ENCODE measurements at regions not wholly inside any gene's neighbourhood (a gene's known extent, or its start where the extent isn't known, plus 50 kb on each side); places are given as distances from the start of the nearest gene placed in this dataset.
A peak's percentile ranks its signal among the peaks of the same experiment; 100 is the strongest.

GRCh38 chr12:67028529-67028928 lies 240.6 kb upstream of the CAND1 start:
- H3K27me3 ChIP-seq (ENCODE audit: insufficient read depth, low read depth, low read length): no peaks in the 10 kb centered on the region
- H3K9me3 ChIP-seq (ENCODE audit: low read length): no peaks in the 10 kb centered on the region
- no peaks in the 10 kb centered on the region for H3K36me3 ChIP-seq (ENCODE audit: insufficient read depth, low read length)
- H3F3A ChIP-seq (ENCODE audit: insufficient read depth, low read length, poor library complexity, severe bottlenecking): no peaks in the 10 kb centered on the region
- H3K4me3 ChIP-seq (ENCODE audit: low read length): no peak overlapping the region
- H3K9ac ChIP-seq (ENCODE audit: low read length): no peak overlapping the region
- no peak overlapping the region for H3K4me2 ChIP-seq (ENCODE audit: low read length)
- no peaks in the 10 kb centered on the region for H3K9me2 ChIP-seq (ENCODE audit: insufficient read depth, low read length)
- H4K20me1 ChIP-seq (ENCODE audit: insufficient read depth): no peaks in the 10 kb centered on the region
- H3K27ac ChIP-seq (ENCODE audit: low read length): no peak overlapping the region
- no peak overlapping the region for H2AFZ ChIP-seq (ENCODE audit: low read depth, low read length)
- H3K79me2 ChIP-seq (replicated peaks; ENCODE audit: insufficient read depth, low read length): peaks cover 3% of the 10 kb centered on the region
- TF ChIP-seq POLR2AphosphoS5 (IDR thresholded peaks at IDR 0.05) (no peak), RAD21 (conservative IDR thresholded peaks at IDR 0.05) (no peak), EP300 (conservative IDR thresholded peaks at IDR 0.05; ENCODE audit: poor library complexity, severe bottlenecking) (no peak), TAF1 (IDR thresholded peaks at IDR 0.05; ENCODE audit: low read depth) (no peak), SMC3 (conservative IDR thresholded peaks at IDR 0.05; ENCODE audit: poor library complexity) (no peak), MXI1 (conservative IDR thresholded peaks at IDR 0.05; ENCODE audit: poor library complexity, severe bottlenecking) (no peak)
- TF ChIP-seq, protein P1, sequence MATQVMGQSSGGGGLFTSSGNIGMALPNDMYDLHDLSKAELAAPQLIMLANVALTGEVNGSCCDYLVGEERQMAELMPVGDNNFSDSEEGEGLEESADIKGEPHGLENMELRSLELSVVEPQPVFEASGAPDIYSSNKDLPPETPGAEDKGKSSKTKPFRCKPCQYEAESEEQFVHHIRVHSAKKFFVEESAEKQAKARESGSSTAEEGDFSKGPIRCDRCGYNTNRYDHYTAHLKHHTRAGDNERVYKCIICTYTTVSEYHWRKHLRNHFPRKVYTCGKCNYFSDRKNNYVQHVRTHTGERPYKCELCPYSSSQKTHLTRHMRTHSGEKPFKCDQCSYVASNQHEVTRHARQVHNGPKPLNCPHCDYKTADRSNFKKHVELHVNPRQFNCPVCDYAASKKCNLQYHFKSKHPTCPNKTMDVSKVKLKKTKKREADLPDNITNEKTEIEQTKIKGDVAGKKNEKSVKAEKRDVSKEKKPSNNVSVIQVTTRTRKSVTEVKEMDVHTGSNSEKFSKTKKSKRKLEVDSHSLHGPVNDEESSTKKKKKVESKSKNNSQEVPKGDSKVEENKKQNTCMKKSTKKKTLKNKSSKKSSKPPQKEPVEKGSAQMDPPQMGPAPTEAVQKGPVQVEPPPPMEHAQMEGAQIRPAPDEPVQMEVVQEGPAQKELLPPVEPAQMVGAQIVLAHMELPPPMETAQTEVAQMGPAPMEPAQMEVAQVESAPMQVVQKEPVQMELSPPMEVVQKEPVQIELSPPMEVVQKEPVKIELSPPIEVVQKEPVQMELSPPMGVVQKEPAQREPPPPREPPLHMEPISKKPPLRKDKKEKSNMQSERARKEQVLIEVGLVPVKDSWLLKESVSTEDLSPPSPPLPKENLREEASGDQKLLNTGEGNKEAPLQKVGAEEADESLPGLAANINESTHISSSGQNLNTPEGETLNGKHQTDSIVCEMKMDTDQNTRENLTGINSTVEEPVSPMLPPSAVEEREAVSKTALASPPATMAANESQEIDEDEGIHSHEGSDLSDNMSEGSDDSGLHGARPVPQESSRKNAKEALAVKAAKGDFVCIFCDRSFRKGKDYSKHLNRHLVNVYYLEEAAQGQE (IDR thresholded peaks at IDR 0.05; ENCODE audit: borderline replicate concordance): no peak

GRCh38 chr12:67034110-67034879 lies 234.9 kb upstream of the CAND1 start:
- no peaks in the 10 kb centered on the region for H4K20me1 ChIP-seq (ENCODE audit: insufficient read depth)
- H3K27ac ChIP-seq (ENCODE audit: low read length): no peak overlapping the region
- H3K27me3 ChIP-seq (ENCODE audit: insufficient read depth, low read depth, low read length): no peaks in the 10 kb centered on the region
- H3K4me2 ChIP-seq (ENCODE audit: low read length): no peak overlapping the region
- H3K9me2 ChIP-seq (ENCODE audit: insufficient read depth, low read length): no peaks in the 10 kb centered on the region
- no peaks in the 10 kb centered on the region for H3K36me3 ChIP-seq (ENCODE audit: insufficient read depth, low read length)
- H3K9me3 ChIP-seq (ENCODE audit: low read length): no peaks in the 10 kb centered on the region
- H2AFZ ChIP-seq (ENCODE audit: low read depth, low read length): no peak overlapping the region
- TF ChIP-seq POLR2AphosphoS5 (IDR thresholded peaks at IDR 0.05): peak; percentile 8
- TF ChIP-seq, protein P2, sequence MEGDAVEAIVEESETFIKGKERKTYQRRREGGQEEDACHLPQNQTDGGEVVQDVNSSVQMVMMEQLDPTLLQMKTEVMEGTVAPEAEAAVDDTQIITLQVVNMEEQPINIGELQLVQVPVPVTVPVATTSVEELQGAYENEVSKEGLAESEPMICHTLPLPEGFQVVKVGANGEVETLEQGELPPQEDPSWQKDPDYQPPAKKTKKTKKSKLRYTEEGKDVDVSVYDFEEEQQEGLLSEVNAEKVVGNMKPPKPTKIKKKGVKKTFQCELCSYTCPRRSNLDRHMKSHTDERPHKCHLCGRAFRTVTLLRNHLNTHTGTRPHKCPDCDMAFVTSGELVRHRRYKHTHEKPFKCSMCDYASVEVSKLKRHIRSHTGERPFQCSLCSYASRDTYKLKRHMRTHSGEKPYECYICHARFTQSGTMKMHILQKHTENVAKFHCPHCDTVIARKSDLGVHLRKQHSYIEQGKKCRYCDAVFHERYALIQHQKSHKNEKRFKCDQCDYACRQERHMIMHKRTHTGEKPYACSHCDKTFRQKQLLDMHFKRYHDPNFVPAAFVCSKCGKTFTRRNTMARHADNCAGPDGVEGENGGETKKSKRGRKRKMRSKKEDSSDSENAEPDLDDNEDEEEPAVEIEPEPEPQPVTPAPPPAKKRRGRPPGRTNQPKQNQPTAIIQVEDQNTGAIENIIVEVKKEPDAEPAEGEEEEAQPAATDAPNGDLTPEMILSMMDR (IDR thresholded peaks at IDR 0.05; ENCODE audit: poor library complexity, severe bottlenecking): no peak
- H3K9ac ChIP-seq (ENCODE audit: low read length): no peak overlapping the region
- H3K4me3 ChIP-seq (ENCODE audit: low read length): no peak overlapping the region
- peaks cover 5% of the 10 kb centered on the region for H3K79me2 ChIP-seq (replicated peaks; ENCODE audit: insufficient read depth, low read length)
- peaks cover 3% of the 10 kb centered on the region for H3F3A ChIP-seq (ENCODE audit: insufficient read depth, low read length, poor library complexity, severe bottlenecking)

- H3K4me2 ChIP-seq (ENCODE audit: low read length): no peak overlapping the region
- H2AFZ ChIP-seq (ENCODE audit: low read depth, low read length): no peak overlapping the region
- H3K79me2 ChIP-seq (replicated peaks; ENCODE audit: insufficient read depth, low read length): peaks cover 5% of the 10 kb centered on the region
- no peaks in the 10 kb centered on the region for H4K20me1 ChIP-seq (ENCODE audit: insufficient read depth)
- no peak for TF ChIP-seq EZH2 (IDR thresholded peaks at IDR 0.05; ENCODE audit: borderline replicate concordance, insufficient read depth, low read length, poor library complexity, severe bottlenecking)
- no peak for TF ChIP-seq SMC3 (conservative IDR thresholded peaks at IDR 0.05; ENCODE audit: poor library complexity)
- TF ChIP-seq, protein P1 (IDR thresholded peaks at IDR 0.05; ENCODE audit: borderline replicate concordance): no peak
- TF ChIP-seq EP300 (conservative IDR thresholded peaks at IDR 0.05; ENCODE audit: poor library complexity, severe bottlenecking): no peak
- TF ChIP-seq MXI1 (conservative IDR thresholded peaks at IDR 0.05; ENCODE audit: poor library complexity, severe bottlenecking): no peak
- TF ChIP-seq, protein P2 (IDR thresholded peaks at IDR 0.05; ENCODE audit: poor library complexity, severe bottlenecking): no peak
- no peak for TF ChIP-seq RAD21 (conservative IDR thresholded peaks at IDR 0.05)
- no peak for TF ChIP-seq TAF1 (IDR thresholded peaks at IDR 0.05; ENCODE audit: low read depth)
- no peak for TF ChIP-seq POLR2AphosphoS5 (IDR thresholded peaks at IDR 0.05)
- H3K36me3 ChIP-seq (ENCODE audit: insufficient read depth, low read length): no peaks in the 10 kb centered on the region
- H3K9me2 ChIP-seq (ENCODE audit: insufficient read depth, low read length): no peaks in the 10 kb centered on the region
- H3K27ac ChIP-seq (ENCODE audit: low read length): no peak overlapping the region
- H3F3A ChIP-seq (ENCODE audit: insufficient read depth, low read length, poor library complexity, severe bottlenecking): peaks cover 3% of the 10 kb centered on the region
- H3K9ac ChIP-seq (ENCODE audit: low read length): no peak overlapping the region
- no peaks in the 10 kb centered on the region for H3K27me3 ChIP-seq (ENCODE audit: insufficient read depth, low read depth, low read length)
- H3K9me3 ChIP-seq (ENCODE audit: low read length): no peaks in the 10 kb centered on the region
- H3K4me3 ChIP-seq (ENCODE audit: low read length): no peak overlapping the region
These were observed 234.0 kb upstream of the CAND1 start for GRCh38 chr12:67035121-67035520.
